GM18499 (cell line): ENCODE measurements at regions not wholly inside any gene's neighbourhood (a gene's known extent, or its start where the extent isn't known, plus 50 kb on each side); places are given as distances from the start of the nearest gene placed in this dataset.
"Not testable (repeated sequence)": the region's sequence is repeated elsewhere in the genome, so short reads cannot be mapped to it uniquely, and the experiment has no call there.

Experiments
- ATAC-seq: cut with Tn5 transposase; IDR thresholded peaks from one replicate; pipeline ENCODE4 v1.9.1; 2021; ENCODE audit warnings: moderate number of reproducible peaks; ENCODE audit not compliant: insufficient read depth, unreplicated experiment

DNA sequence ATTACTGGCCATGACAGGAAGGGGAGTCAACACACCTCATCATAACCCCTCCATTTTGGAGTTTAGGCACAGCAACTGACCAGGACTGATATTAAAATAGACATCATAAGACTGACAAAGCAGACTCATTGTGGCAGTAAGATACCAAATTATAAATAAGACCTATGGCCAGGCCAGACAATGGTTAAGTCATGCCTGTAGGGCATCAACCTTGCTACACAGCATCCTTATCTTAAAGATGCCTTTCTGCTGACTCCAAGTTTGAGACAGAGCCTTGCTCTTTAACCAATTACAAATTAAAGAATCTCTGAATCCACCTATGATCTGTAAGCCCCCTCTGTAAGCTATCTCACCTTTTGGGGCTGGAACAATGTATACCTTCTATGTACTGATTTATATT lies 65.5 kb downstream of the VCX2 start:
- no peak for ATAC-seq

DNA sequence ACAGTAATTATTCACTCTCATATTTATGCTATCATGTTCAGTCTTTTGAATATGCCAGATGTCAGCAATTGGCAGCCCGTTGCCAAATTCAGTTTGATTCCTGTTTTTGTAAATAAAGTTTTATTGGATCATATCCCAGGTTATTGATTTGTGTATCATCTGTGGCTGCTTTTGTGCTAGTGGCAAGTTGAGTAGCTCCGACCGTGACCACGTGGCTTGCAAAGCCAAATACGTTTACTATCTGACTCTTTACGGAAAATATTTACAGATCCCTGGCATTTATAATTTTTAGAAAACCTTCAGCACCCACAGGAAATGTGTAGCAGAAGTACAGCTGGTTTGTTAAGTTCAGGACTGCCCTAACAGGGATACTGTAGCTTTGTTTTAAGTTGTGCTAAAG lies 67.4 kb downstream of the VCX2 start:
- ATAC-seq: no peak

DNA sequence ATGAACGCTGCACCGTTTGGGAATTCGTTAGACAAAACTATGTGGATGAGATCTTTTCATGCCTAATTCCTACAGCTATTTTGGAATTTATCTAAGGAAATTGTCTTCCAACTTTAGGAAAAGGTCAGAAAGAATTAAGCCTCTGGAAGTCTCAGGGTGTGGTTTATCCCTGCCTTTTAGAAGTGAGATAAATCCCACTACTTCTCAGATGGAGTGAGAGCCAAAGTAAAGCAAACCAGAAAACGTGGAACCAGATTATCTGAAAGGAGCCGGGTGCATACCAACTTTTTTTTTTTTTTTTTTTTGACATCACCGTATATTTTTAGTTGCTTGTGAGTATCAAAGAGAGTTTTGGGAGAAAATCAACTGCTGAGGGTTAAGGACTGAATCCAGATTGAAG lies 79.6 kb downstream of the VCX2 start:
- ATAC-seq: no peak

DNA sequence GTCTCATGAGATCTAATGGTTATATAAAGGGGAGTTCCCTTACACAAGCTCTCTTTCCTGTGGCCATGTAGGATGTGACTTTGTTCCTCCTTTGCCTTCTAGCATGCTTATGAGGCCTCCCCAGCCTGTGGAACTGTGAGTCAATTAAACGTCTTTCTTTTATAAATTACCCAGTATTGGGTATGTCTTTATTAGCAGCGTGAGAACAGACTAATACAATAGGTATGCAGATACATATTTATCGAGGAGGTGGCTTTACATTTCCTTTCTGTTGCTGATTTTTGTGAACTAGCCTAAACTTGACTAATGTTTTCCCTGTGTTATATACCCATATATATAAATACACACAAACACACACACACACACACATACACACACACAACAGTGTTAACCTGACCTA lies 80.2 kb downstream of the VCX2 start:
- ATAC-seq: no peak

DNA sequence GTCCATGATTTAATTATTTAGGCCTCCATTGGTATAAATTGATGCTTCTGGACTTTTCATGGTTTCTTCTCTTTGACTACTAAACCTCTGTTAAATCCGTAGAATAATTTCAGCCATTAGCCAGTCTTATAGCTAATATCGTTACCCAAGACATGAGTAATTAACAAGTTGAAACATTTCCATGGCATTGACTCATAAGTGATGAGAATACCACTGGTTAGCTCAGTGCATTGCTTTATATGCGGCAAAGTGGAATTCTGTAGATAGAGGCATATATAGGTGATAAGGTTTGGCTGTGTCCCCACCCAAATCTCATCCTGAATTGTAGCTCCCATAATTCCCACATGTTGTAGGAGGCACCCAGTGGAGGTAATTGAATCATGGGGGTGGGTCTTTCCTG lies 80.6 kb downstream of the VCX2 start:
- ATAC-seq: no peak

DNA sequence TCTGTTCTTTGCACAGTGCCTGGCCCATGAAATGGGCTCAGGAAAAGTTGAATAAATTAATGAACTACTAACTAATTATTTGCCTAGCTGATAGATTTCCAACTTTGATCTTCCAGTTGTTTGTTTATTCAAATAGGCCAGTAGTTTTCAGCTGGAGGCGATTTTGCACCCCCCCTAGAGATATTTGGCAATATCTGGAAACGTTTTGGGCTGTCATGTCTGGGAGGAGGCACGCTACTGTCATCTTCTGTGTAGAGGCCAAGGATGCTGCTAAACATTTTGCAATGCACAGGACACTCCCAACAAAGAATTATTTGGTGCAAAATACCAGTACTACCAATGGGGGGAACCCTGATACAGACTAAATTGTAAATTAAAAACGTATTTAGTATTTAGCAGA lies 81.9 kb downstream of the VCX2 start:
- ATAC-seq: no peak

DNA sequence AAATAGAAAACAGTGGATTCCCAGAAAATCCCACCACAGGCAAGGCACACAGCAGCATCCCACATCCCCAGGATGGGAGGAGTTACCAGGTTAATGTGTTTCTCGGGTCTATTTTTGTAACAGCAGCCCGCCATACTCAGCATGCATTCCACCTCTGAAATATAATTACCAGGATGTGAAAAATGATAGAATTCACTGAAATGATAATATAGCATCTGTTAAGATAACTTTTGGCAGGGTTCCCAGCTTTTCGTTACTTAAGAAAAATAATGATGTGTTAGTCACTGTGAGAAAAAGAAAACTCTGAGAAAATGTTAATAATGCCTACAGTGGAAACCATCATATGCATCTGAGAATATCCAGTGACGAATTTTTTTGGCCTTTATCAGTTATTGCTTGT lies 87.1 kb downstream of the VCX2 start:
- ATAC-seq: no peak

DNA sequence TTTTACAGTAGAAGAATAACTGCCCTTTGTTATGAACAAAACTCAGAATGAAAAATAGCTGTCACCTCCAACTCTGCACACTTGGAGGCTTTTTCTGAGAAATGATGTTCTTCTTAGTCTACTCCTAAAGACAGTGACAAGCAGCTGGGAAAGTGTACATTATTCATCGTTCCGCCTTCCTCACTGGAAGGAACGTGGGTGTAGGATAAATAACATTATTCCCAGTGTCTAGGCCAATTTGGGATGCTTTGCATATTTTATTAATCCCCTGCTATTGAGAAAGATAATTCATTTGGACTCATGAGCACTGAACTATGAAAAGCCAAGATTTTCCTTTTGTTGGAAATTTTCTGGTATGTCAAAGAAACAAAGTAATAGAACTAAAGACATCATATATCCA lies 87.8 kb downstream of the VCX2 start:
- ATAC-seq: no peak

DNA sequence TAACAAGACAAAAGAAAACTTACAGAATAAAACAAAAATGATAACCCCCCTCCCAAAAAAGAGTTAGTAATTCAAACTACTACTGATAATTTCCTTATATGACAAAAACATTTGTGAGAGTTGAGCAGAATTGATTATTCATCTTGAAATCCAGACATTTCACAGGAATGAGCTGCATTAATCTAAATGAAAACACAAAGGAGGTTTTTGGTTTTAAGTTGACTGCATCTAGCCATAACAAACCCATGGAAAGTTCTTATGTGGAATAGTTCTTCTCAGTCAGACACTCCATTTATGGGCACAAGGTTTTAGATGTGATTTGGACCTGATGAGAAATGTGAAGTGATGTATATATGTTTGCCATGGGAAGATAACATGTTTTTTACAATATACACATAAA lies 95.4 kb downstream of the VCX2 start:
- ATAC-seq: no peak

DNA sequence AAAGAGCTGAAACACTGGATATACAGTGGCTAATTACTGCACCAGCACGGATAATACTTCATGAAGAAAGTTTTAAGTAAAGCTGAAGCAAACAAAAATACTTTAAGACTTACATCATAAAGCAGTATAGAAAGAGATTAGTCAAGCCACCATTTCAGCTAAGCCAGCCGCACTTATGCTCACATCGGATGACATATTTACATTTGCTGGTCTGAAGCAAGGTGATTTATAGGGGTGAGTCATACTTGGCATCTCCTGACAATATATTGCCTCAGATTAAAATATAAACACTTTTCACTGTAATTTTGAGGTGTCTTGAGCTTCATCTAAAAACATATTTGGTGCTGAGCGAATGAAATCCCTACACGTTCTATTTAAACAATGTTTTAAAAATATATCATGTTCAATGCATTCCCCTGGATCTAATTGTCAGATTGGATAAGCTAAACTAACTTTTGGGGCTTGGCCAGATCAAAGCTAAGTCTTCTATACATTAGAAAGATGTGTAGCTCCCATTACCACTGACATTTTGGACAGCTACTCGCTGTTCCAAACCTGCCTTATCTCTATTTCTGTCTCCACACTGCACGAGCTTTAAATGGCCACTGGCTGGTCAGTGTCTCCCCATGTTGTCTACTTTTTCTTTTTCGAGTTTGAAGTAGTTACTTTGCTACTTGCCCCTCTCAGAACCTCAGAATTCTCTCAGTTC lies 103.2 kb downstream of the VCX2 start:
- ATAC-seq: no peak

DNA sequence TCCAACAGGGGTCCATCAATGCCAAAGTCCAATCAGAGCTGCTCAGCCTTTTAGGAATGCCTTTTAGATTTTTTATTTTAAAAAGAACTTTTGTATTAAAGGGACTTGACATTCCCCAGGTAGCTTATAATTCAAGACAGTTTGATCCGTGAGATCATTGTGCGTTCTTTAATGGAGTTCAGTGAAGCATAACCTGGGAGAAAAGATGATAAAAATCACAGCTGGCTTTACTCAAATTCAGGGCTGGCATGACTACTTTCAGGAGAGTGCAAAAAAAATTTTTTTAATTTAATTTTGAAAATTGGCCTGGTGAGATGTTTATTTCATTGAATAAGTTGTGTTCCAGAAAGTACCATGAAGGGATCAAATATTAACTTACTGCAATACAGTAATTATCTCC lies 118.2 kb downstream of the VCX2 start:
- no peak for ATAC-seq

DNA sequence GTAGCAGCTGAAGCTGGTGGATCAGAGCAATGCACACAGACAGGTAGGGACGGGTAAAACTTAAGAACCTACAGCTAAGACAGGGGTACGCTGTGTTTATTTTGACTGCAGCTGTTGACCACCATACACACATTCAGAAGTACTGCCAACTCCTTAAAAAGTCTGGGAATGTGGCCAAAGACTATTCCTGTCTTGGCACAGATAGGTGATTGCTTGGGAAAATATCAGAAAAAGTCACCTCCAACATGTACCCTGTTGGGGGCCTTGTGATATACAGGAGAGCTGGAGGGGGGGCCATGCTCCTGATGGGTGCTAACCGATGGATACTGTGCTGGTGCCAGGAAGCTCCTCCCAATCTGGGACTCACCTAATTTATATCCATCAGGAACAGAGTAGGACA lies 121.2 kb downstream of the VCX2 start:
- ATAC-seq: no peak

DNA sequence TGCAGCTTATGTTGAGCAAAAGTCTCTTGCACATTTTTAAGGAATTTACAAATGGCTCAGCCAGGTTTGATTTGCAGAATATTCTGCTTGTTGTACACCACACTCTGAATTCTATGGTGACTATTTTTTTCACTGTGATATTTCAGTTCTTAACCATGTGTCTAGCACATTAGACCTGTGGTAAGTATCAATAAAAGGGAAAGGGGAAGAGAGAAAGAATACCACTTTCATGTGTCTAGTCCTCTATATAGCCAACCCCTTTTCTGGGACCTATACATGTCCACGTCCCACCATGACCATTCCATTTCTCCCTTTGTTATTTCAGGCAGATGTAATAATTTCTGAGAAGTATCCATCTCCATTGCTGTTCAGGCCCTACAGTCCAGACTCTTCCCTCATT lies 121.3 kb upstream of the PNPLA4 start:
- peak; percentile 66 for ATAC-seq

DNA sequence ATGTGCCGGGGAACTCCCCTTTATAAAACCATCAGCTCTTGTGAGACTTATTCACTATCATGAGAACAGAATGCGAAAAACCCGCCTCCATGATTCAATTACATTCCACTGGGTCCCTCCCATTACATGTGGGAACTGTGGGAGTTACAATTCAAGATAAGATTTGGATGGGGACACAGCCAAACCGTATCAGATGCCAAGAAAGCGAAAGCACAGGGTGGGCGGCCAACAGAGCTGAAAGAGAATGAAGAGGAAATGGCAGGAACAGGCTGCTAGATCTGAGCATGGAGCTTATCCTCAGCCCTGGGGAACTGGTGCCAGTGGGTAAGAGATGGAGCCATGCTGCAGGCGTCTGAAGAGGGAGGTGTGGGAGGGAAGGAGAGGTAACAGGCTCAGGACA lies 117.7 kb upstream of the PNPLA4 start:
- no peak for ATAC-seq

DNA sequence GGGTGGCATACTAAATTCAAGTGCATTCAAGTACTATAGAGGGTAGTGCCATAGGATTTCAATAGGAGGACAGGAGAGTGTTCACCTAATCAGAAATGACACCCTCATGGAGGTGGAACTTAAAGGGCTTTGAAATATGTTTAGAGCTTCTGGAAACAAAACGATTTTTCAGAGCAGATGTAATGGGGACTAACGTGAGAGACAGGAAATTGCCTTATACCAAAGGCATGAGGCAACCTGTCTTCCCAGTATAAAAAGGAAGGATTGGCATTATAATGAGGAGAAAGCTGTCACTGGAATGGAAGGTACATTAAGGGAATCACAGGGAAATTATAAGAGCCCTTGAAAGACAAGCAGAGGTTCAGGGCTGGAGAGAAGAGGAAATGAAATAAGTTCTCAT lies 116.3 kb upstream of the PNPLA4 start:
- ATAC-seq: no peak

DNA sequence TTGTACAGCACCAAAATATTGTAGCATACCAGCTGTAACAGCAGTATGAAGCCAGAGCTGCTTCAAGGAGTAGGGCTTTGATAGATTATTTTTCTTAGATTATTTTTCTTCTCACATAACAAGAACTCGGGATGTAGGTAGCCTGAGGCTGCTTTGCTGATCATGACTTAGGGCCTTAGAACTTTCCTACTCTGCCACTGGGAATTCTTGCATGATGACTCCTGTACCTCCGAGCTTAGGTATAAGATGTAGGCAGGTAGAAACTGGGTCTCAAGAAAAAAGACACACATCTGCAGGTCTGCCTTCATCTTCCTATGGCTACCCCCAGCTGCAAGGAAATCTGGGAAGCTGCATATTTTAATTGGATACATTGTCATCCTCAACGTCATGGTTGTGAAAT lies 115.9 kb upstream of the PNPLA4 start:
- ATAC-seq: no peak

DNA sequence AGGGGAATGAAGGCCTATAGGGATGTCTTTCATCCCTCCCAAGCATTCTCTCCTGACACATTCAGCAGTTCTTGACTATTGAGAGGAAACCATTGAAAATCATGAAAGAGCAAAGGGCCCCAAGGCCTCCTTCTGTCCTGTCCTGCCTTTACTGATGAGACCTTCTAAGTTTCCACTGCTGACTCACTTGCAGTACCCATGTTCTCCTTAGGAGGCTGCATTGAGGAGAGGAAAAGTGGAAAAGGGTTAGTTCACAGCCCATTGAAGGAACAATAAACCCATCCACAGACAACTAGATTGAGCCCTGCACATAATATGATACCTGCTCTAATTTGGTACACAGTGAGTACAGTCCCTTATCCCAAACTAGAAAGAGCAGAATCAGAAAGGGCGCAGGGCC lies 115.1 kb upstream of the PNPLA4 start:
- ATAC-seq: no peak

DNA sequence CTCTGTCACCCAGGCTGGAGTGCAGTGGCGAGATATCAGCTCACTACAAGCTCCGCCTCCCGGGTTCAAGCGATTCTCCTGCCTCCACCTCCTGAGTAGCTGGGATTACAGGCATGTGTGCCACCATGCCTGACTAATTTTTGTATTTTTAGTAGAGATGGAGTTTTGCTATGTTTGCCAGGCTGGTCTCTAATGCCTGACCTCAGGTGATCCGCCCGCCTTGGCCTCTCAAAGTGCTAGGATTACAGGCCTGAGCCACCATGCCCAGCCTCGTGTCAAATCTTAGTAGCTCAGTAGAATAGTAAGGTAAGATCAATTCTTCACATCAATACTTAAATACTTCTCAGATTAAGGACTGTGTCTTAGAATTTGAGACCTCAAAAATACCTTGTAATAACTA lies 112.5 kb upstream of the PNPLA4 start:
- not testable (repeated sequence) for ATAC-seq

DNA sequence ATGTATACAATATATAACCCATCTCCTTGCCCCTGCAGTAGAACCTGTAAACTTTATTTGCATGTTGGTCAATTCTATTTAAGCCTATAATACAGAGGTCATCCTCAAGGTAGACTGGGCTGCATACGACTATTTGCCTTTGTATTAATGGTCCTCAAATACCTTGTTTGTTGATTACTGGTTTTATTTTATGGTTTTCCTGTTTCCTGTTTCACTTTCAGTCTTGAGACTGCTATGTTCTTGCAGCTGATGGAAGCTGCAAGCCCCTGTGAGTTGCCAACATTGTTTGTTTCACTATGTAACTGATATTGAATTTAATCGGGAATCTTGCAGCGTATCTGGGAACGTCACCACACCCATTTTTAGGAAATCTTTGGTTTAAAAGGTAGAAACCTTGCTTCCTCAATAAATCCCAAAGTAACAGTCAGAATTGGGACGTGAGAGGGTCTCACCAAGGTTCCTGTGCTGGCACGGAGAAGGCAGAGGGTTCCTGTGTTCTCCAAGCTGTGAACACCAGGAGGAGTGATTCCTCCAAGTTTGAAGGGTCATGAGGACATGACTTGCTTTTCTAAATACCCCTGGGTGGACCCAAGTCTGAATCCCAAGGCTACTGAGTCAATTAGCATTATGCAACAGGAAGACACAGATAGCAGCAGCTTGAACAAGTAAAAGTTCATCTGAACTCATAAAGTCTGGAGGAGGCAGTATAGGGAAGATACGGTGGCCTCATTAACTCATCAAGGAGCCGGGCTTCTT lies 110.6 kb upstream of the PNPLA4 start:
- no peak for ATAC-seq

DNA sequence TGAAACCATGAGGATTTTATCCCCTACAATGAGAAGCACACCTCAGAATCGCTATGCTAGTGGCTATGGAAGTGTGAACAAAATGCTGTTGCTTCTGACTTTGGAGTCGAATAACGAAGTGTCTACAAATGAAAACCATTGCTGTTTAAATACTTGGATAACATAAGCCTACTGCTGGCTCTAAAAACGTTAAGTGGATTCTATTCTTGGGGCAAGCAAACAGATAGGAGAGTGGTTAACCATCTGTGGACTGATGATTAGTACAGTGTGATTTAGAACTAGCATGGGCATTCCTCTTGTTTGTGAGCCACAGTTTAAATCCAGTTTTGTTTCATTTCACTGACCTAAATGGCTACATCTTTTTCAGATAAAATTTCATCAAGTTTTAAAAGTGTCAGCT lies 109.7 kb upstream of the PNPLA4 start:
- ATAC-seq: no peak

DNA sequence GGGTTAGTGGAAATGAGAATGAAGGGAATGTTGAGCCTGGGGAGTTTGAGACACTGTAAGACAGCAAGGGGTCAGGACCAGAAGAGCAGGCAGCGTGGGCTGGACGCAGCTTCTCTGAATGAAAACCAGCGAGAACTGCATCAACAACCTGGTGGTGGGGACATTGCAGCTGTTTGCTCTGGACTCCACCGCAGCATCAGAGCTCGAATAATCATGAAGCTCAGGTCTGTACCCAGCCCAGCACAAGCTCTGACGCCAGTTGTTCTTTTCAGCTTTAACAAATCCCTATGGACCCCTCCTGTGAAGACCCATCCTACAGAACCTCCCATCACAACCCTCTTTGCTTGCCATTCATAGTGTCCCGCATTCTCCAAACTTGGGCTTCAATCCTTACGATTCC lies 106.8 kb upstream of the PNPLA4 start:
- ATAC-seq: no peak

DNA sequence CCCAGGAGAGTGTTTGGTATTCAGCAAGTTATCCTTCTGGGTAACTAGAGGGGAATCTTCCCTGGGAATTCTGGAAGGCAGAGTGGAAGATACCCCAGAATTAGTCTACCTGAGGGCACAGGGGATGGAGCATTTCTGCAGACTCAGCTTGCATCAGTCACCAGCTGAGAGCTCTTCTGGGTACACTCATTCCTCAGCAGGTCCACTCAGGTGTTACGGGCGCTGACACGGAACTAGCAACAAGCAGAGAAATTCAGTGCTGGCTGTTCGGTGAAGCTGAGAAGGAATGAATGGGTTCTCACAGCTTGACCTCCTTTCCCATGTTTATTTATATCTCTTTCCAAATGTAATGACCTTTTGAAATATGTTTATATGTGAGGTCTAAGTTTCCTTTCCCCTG lies 106.0 kb upstream of the PNPLA4 start:
- no peak for ATAC-seq
